MM.1S (cell line): ENCODE measurements at regions not wholly inside any gene's neighbourhood (a gene's known extent, or its start where the extent isn't known, plus 50 kb on each side); places are given as distances from the start of the nearest gene placed in this dataset.

Source experiments
- DNase-seq: peaks from one replicate; pipeline ENCODE4 v3.0.0-alpha.2; 2015
- H2AFZ ChIP-seq: fragments of 300-600 bp; sonication (generic); 2 replicates; pipeline ENCODE4 v1.6.0; 2016; ENCODE audit warnings: antibody characterized with exemption, low read length
- H3F3A ChIP-seq: fragments of 300-600 bp; sonication (generic); 2 replicates; pipeline ENCODE4 v1.6.1; 2016; ENCODE audit warnings: mild to moderate bottlenecking, antibody characterized with exemption, low read length, moderate library complexity, mixed read lengths; ENCODE audit not compliant: insufficient read depth
- H3K27ac ChIP-seq: fragments of 300-600 bp; sonication (generic); 2 replicates; pipeline ENCODE4 v1.5.1; 2016; ENCODE audit warnings: mild to moderate bottlenecking, low read length
- H3K27me3 ChIP-seq: fragments of 300-600 bp; sonication (generic); replicated peaks from 2 replicates; pipeline ENCODE4 v1.6.0; 2016; ENCODE audit warnings: low read length; ENCODE audit not compliant: insufficient read depth
- H3K36me3 ChIP-seq: fragments of 300-600 bp; sonication (generic); replicated peaks from 2 replicates; pipeline ENCODE4 v1.6.1; 2016; ENCODE audit warnings: mild to moderate bottlenecking, low read length, mixed read lengths; ENCODE audit not compliant: insufficient read depth
- H3K4me1 ChIP-seq: fragments of 300-600 bp; sonication (generic); 2 replicates; pipeline ENCODE4 v1.6.1; 2016; ENCODE audit warnings: low read length, mixed read lengths
- H3K4me2 ChIP-seq: fragments of 300-600 bp; sonication (generic); 2 replicates; pipeline ENCODE4 v1.6.0; 2016; ENCODE audit warnings: low read depth, low read length
- H3K4me3 ChIP-seq: fragments of 300-600 bp; sonication (generic); 2 replicates; pipeline ENCODE4 v1.5.1; 2016; ENCODE audit warnings: low read length, mixed read lengths
- H3K79me2 ChIP-seq: fragments of 300-600 bp; sonication (generic); 2 replicates; pipeline ENCODE4 v1.6.1; 2016; ENCODE audit warnings: mixed run types, low read length, mixed read lengths
- H3K9ac ChIP-seq: fragments of 300-600 bp; sonication (generic); 2 replicates; pipeline ENCODE4 v1.6.1; 2016; ENCODE audit warnings: low read length, mixed read lengths
- H3K9me2 ChIP-seq: fragments of 300-600 bp; sonication (generic); replicated peaks from 2 replicates; pipeline ENCODE4 v1.6.1; 2016; ENCODE audit warnings: mild to moderate bottlenecking, low read length, mixed read lengths; ENCODE audit not compliant: insufficient read depth
- H3K9me3 ChIP-seq: fragments of 300-600 bp; sonication (generic); replicated peaks from 2 replicates; pipeline ENCODE4 v1.6.1; 2016; ENCODE audit warnings: mild to moderate bottlenecking, low read length, mixed read lengths; ENCODE audit not compliant: insufficient read depth
- H4K20me1 ChIP-seq: fragments of 300-600 bp; sonication (generic); 2 replicates; pipeline ENCODE4 v1.6.1; 2016; ENCODE audit warnings: mild to moderate bottlenecking, low read length, moderate library complexity, mixed read lengths; ENCODE audit not compliant: insufficient read depth
- CTCF ChIP-seq: fragments of 300-600 bp; sonication (generic); IDR thresholded peaks from 2 replicates; pipeline ENCODE4 v1.5.1; 2016; ENCODE audit warnings: antibody characterized with exemption, low read length, mixed read lengths
- EZH2 ChIP-seq: fragments of 300-600 bp; sonication (generic); optimal IDR thresholded peaks from 2 replicates; pipeline ENCODE3; 2017; ENCODE audit warnings: low read depth, mild to moderate bottlenecking, antibody characterized with exemption, low read length, mixed read lengths
- EZH2phosphoT487 ChIP-seq: fragments of 300-600 bp; sonication (generic); IDR thresholded peaks from 2 replicates; pipeline ENCODE4 v1.6.1; 2018; ENCODE audit warnings: antibody characterized with exemption, low read length

GRCh38 chrX:138037548-138037947 is 471.6 kb downstream of the ZIC3 start:
- Histone ChIP-seq H3K27me3 (no peaks in the 10 kb centered on the region), H3K4me3 (no peak overlapping the region), H3K79me2 (no peaks in the 10 kb centered on the region), H3K9ac (no peak overlapping the region), H3F3A (no peaks in the 10 kb centered on the region), H3K9me3 (no peaks in the 10 kb centered on the region), H4K20me1 (no peaks in the 10 kb centered on the region), H2AFZ (no peak overlapping the region), H3K9me2 (no peaks in the 10 kb centered on the region), H3K27ac (no peak overlapping the region), H3K36me3 (no peaks in the 10 kb centered on the region), H3K4me1 (no peaks in the 10 kb centered on the region), H3K4me2 (no peak overlapping the region)
- peak; percentile 19 for DNase-seq
- TF ChIP-seq EZH2phosphoT487 (no peak), EZH2 (no peak), CTCF (no peak)

GRCh38 chrX:138057883-138058282 is 492.0 kb downstream of the ZIC3 start:
- no peak overlapping the region for H3K4me3 ChIP-seq
- H3K4me2 ChIP-seq, result no peak overlapping the region
- TF ChIP-seq EZH2phosphoT487 (no peak), CTCF (no peak), EZH2 (no peak)
- no peaks in the 10 kb centered on the region for H3K36me3 ChIP-seq
- H3K27ac ChIP-seq, result no peak overlapping the region
- DNase-seq, result no peak
- H3K9me2 ChIP-seq, result no peaks in the 10 kb centered on the region
- no peaks in the 10 kb centered on the region for H3K9me3 ChIP-seq
- H3K79me2 ChIP-seq, result no peaks in the 10 kb centered on the region
- H3K9ac ChIP-seq, result no peak overlapping the region
- no peaks in the 10 kb centered on the region for H3F3A ChIP-seq
- no peaks in the 10 kb centered on the region for H4K20me1 ChIP-seq
- no peaks in the 10 kb centered on the region for H3K4me1 ChIP-seq
- H3K27me3 ChIP-seq, result no peaks in the 10 kb centered on the region
- no peak overlapping the region for H2AFZ ChIP-seq

- H3K4me2 ChIP-seq, result no peak overlapping the region
- H3K9ac ChIP-seq, result no peak overlapping the region
- no peaks in the 10 kb centered on the region for H3K79me2 ChIP-seq
- H3K9me2 ChIP-seq, result no peaks in the 10 kb centered on the region
- H3F3A ChIP-seq, result no peaks in the 10 kb centered on the region
- H3K27me3 ChIP-seq, result no peaks in the 10 kb centered on the region
- no peaks in the 10 kb centered on the region for H3K36me3 ChIP-seq
- H3K9me3 ChIP-seq, result no peaks in the 10 kb centered on the region
- H3K4me3 ChIP-seq, result no peak overlapping the region
- no peak for DNase-seq
- H4K20me1 ChIP-seq, result no peaks in the 10 kb centered on the region
- H3K27ac ChIP-seq, result no peak overlapping the region
- no peak overlapping the region for H2AFZ ChIP-seq
- H3K4me1 ChIP-seq, result no peaks in the 10 kb centered on the region
- TF ChIP-seq EZH2 (no peak), EZH2phosphoT487 (no peak)
These were observed 493.0 kb downstream of the ZIC3 start for GRCh38 chrX:138058931-138059330.

- Histone ChIP-seq H3K79me2 (no peaks in the 10 kb centered on the region), H3K27me3 (no peaks in the 10 kb centered on the region), H3K9me3 (no peaks in the 10 kb centered on the region), H3K9me2 (no peaks in the 10 kb centered on the region), H3K4me1 (no peaks in the 10 kb centered on the region), H3K36me3 (no peaks in the 10 kb centered on the region), H3K9ac (no peak overlapping the region), H3K27ac (no peak overlapping the region), H2AFZ (no peak overlapping the region), H4K20me1 (no peaks in the 10 kb centered on the region), H3K4me2 (no peak overlapping the region), H3F3A (no peaks in the 10 kb centered on the region), H3K4me3 (no peak overlapping the region)
- TF ChIP-seq EZH2 (no peak), EZH2phosphoT487 (no peak), CTCF (no peak)
- DNase-seq, result no peak
These were observed 501.5 kb downstream of the ZIC3 start for GRCh38 chrX:138067415-138067814.
